ENCODE measurements at regions not wholly inside any gene's neighbourhood (a gene's known extent, or its start where the extent isn't known, plus 50 kb on each side); places are given as distances from the start of the nearest gene placed in this dataset.

- no peaks in the 10 kb centered on the region for H3K9me3 ChIP-seq (ENCODE audit: control insufficient read depth in 1 of 2, insufficient read depth in 1 of 2, low read depth in 1 of 2, low read length in 2 of 2)
- no peaks in the 10 kb centered on the region for H3K79me2 ChIP-seq (ENCODE audit: insufficient read depth, low read length)
- no peaks in the 10 kb centered on the region for H3K4me1 ChIP-seq (ENCODE audit: control insufficient read depth in 1 of 2, insufficient read depth in 2 of 2, low read length in 2 of 2)
- POLR2A ChIA-PET, result no interaction called here
- CTCF ChIA-PET, result no interaction called here
- H3K4me2 ChIP-seq (ENCODE audit: low read length), result no peak overlapping the region
- H4K20me1 ChIP-seq (ENCODE audit: insufficient read depth), result no peaks in the 10 kb centered on the region
- H3K36me3 ChIP-seq (ENCODE audit: control insufficient read depth in 1 of 2, insufficient read depth in 2 of 2, low read length in 2 of 2), result no peaks in the 10 kb centered on the region
- no peak overlapping the region for H2AFZ ChIP-seq (ENCODE audit: low read depth, low read length, poor library complexity, severe bottlenecking)
- no peak overlapping the region for H3K4me3 ChIP-seq (replicated peaks in 1 of 2; ENCODE audit: low read depth in 1 of 2, low read length in 2 of 2)
- no peak overlapping the region for H3K9ac ChIP-seq (ENCODE audit: low read length)
- H3K9me2 ChIP-seq (ENCODE audit: insufficient read depth), result no peaks in the 10 kb centered on the region
- TF ChIP-seq CTCF (IDR thresholded peaks at IDR 0.05 in 2 of 3, conservative IDR thresholded peaks at IDR 0.05 in 1 of 3; ENCODE audit: borderline replicate concordance in 1 of 3, insufficient read depth in 1 of 3, low read depth in 2 of 3, low read length in 2 of 3), result no peak
- no peak for ATAC-seq
- intact Hi-C loops (cut with micrococcal nuclease), result no loop called here
- DNase-seq (ENCODE audit: low read depth, low spot score), result no peak
- no TSS peak for BruUV-seq (replicated peaks)
- RAD21 ChIA-PET (ENCODE audit: low non-redundant PET in 1 of 2, low total read pairs in 2 of 2, uncharacterized antibody in 2 of 2, unreplicated experiment in 2 of 2), result no interaction called here
- no peaks in the 10 kb centered on the region for H3K27me3 ChIP-seq (ENCODE audit: insufficient read depth, low read length)
- H3K27ac ChIP-seq (ENCODE audit: low read depth, low read length), result no peak overlapping the region
These were observed 461.9 kb upstream of the KLF4 start for GRCh38 chr9:107951511-107951910.

- H3K9me2 ChIP-seq (ENCODE audit: insufficient read depth), result no peaks in the 10 kb centered on the region
- no peak overlapping the region for H3K9ac ChIP-seq (ENCODE audit: low read length)
- no peak overlapping the region for H2AFZ ChIP-seq (ENCODE audit: low read depth, low read length, poor library complexity, severe bottlenecking)
- no peaks in the 10 kb centered on the region for H3K36me3 ChIP-seq (ENCODE audit: control insufficient read depth in 1 of 2, insufficient read depth in 2 of 2, low read length in 2 of 2)
- DNase-seq (ENCODE audit: low read depth, low spot score) (no peak), ATAC-seq (no peak)
- ChIA-PET POLR2A (no interaction called here), RAD21 (ENCODE audit: low non-redundant PET in 1 of 2, low total read pairs in 2 of 2, uncharacterized antibody in 2 of 2, unreplicated experiment in 2 of 2) (no interaction called here), CTCF (no interaction called here)
- H3K27ac ChIP-seq (ENCODE audit: low read depth, low read length), result no peak overlapping the region
- no peaks in the 10 kb centered on the region for H3K27me3 ChIP-seq (ENCODE audit: insufficient read depth, low read length)
- H3K4me2 ChIP-seq (ENCODE audit: low read length), result no peak overlapping the region
- H3K4me1 ChIP-seq (ENCODE audit: control insufficient read depth in 1 of 2, insufficient read depth in 2 of 2, low read length in 2 of 2), result no peaks in the 10 kb centered on the region
- intact Hi-C loops (cut with micrococcal nuclease), result no loop called here
- no peaks in the 10 kb centered on the region for H3K79me2 ChIP-seq (ENCODE audit: insufficient read depth, low read length)
- no peaks in the 10 kb centered on the region for H3K9me3 ChIP-seq (ENCODE audit: control insufficient read depth in 1 of 2, insufficient read depth in 1 of 2, low read depth in 1 of 2, low read length in 2 of 2)
- H3K4me3 ChIP-seq (replicated peaks in 1 of 2; ENCODE audit: low read depth in 1 of 2, low read length in 2 of 2), result no peak overlapping the region
- no TSS peak for BruUV-seq (replicated peaks)
- H4K20me1 ChIP-seq (ENCODE audit: insufficient read depth), result no peaks in the 10 kb centered on the region
- TF ChIP-seq TCF7L2 (IDR thresholded peaks at IDR 0.05; ENCODE audit: borderline replicate concordance, extremely low read depth, insufficient read depth, insufficient read length) (no peak), ELF1 (IDR thresholded peaks at IDR 0.05; ENCODE audit: borderline replicate concordance, low read depth) (no peak), SRF (IDR thresholded peaks at IDR 0.05; ENCODE audit: low read depth) (no peak), ZFX (IDR thresholded peaks at IDR 0.05) (no peak), ZBTB33 (IDR thresholded peaks at IDR 0.05; ENCODE audit: extremely low read depth, insufficient replicate concordance, low read length) (no peak), EZH2 (IDR thresholded peaks at IDR 0.05) (no peak), REST (IDR thresholded peaks at IDR 0.05; ENCODE audit: low read depth) (no peak), RAD21 (IDR thresholded peaks at IDR 0.05; ENCODE audit: low read depth) (no peak), EGR1 (IDR thresholded peaks at IDR 0.05; ENCODE audit: low read depth) (no peak), POLR2A (IDR thresholded peaks at IDR 0.05; ENCODE audit: borderline replicate concordance, extremely low read depth, insufficient read depth, insufficient read length) (no peak)
These were observed 459.5 kb upstream of the KLF4 start for GRCh38 chr9:107949061-107949460.

Measured in HCT116 (cell line).